GM12878 (cell line): ENCODE measurements at regions not wholly inside any gene's neighbourhood (a gene's known extent, or its start where the extent isn't known, plus 50 kb on each side); places are given as distances from the start of the nearest gene placed in this dataset.
A peak's percentile ranks its signal among the peaks of the same experiment; 100 is the strongest.
"Not testable (repeated sequence)": the region's sequence is repeated elsewhere in the genome, so short reads cannot be mapped to it uniquely, and the experiment has no call there.

Source experiments
- ATAC-seq: fragments of 200-7000 bp; cut with Tn5 transposase; 3 replicates; pipeline ENCODE4 v1.9.1; 2020; ENCODE audit warnings: mild to moderate bottlenecking, moderate library complexity
- BruUV-seq: library from RNA; stranded (reverse); fragments of 400-500 nt; replicated peaks from 2 replicates; lab custom pipeline; 2021; lab: Mats Ljungman, UMichigan
- CTCF ChIA-PET: fragments of 300-600 bp; sonication (Branson Sonifier 250); formaldehyde crosslinking; extraction: SDS; loops from one replicate; lab custom pipeline; 2021; ENCODE audit warnings: inconsistent platforms; lab: Yijun Ruan, JAX
- POLR2A ChIA-PET: fragments of 350-600 bp; formaldehyde crosslinking; extraction: SDS; loops from one replicate; lab custom pipeline; 2021; ENCODE audit warnings: inconsistent platforms; lab: Charles Lee
- RAD21 ChIA-PET: fragments of 300-600 bp; sonication (Branson Sonifier 250); formaldehyde crosslinking; loops from one replicate; lab custom pipeline; 2023; ENCODE audit warnings: antibody characterized with exemption; ENCODE audit not compliant: unreplicated experiment; lab: Charles Lee
- SMC1A ChIA-PET: fragments of 300-600 bp; sonication (Branson Sonifier 250); formaldehyde crosslinking; loops from one replicate; lab custom pipeline; 2023; ENCODE audit not compliant: unreplicated experiment, uncharacterized antibody; lab: Charles Lee
- DNase-seq: peaks from one replicate; pipeline ENCODE4 v3.0.0-alpha.2; 2011; ENCODE audit warnings: low read depth, low spot score
- FAIRE-seq: peaks from 3 replicates; lab custom pipeline; 2011; peaks lifted over from hg19 to GRCh38; lab: Jason Lieb, UNC
- H2AFZ ChIP-seq: 2 replicates; pipeline ENCODE4 v1.6.0; 2011; ENCODE audit warnings: low read depth, low read length, control low read depth; ENCODE audit not compliant: control insufficient read depth
- H3K27ac ChIP-seq: 2 replicates; pipeline ENCODE4 v1.5.1; 2011; ENCODE audit warnings: control low read depth; ENCODE audit not compliant: control insufficient read depth, insufficient read depth
- H3K27me3 ChIP-seq, 2 experiments: replicated peaks in 1 of 2; 2 replicates each; pipeline versions ENCODE4 v1.6.0 to v1.6.1; 2011; ENCODE audit warnings: low read length in 1 of 2; ENCODE audit not compliant: control insufficient read depth in 2 of 2, insufficient read depth in 2 of 2
- H3K36me3 ChIP-seq, 2 experiments: 2 replicates each; pipeline ENCODE4 v1.5.1; 2011; ENCODE audit warnings: low read length in 1 of 2; ENCODE audit not compliant: control insufficient read depth in 2 of 2, insufficient read depth in 2 of 2
- H3K4me1 ChIP-seq: 2 replicates; pipeline ENCODE4 v1.6.1; 2011; ENCODE audit warnings: mild to moderate bottlenecking, low read length, moderate library complexity, mixed read lengths; ENCODE audit not compliant: control insufficient read depth, insufficient read depth
- H3K4me2 ChIP-seq: 2 replicates; pipeline ENCODE4 v1.6.0; 2011; ENCODE audit warnings: control low read depth; ENCODE audit not compliant: control insufficient read depth, insufficient read depth
- H3K4me3 ChIP-seq: fragments of 200-600 bp; sonication (generic); 2 replicates; pipeline ENCODE4 v1.5.1; 2016
- H3K79me2 ChIP-seq: 2 replicates; pipeline ENCODE4 v1.6.0; 2011; ENCODE audit warnings: low read length; ENCODE audit not compliant: control insufficient read depth, insufficient read depth
- H3K9ac ChIP-seq: 2 replicates; pipeline ENCODE4 v1.8.0; 2011; ENCODE audit warnings: low read length, control low read depth, mixed read lengths; ENCODE audit not compliant: control insufficient read depth, insufficient read depth
- H3K9me3 ChIP-seq: replicated peaks from 3 replicates; pipeline ENCODE4 v1.5.1; 2011; ENCODE audit warnings: mild to moderate bottlenecking, low read length; ENCODE audit not compliant: control insufficient read depth, insufficient read depth
- H4K20me1 ChIP-seq: 2 replicates; pipeline ENCODE4 v1.6.0; 2011; ENCODE audit not compliant: control insufficient read depth, insufficient read depth
- BHLHE40 ChIP-seq, 2 experiments: fragments of 450-650 bp in 1 of 2; IDR thresholded peaks; 2 replicates each; pipeline ENCODE4 v1.6.1; 2011 to 2017; ENCODE audit warnings: low read depth in 2 of 2, borderline replicate concordance in 1 of 2, improper control_type of control experiment in 1 of 2, low read length in 1 of 2, mild to moderate bottlenecking in 1 of 2
- CBX5 ChIP-seq: sonication (generic); IDR thresholded peaks from 2 replicates; pipeline ENCODE4 v1.6.1; 2016; ENCODE audit warnings: low read depth, moderate library complexity, mild to moderate bottlenecking, inconsistent platforms
- DPF2 ChIP-seq: fragments of 450-650 bp; IDR thresholded peaks from 2 replicates; pipeline ENCODE4 v1.6.1; 2017; ENCODE audit warnings: mild to moderate bottlenecking
- E2F4 ChIP-seq: IDR thresholded peaks from 2 replicates; pipeline ENCODE4 v1.6.1; 2012; ENCODE audit warnings: low read depth, low read length, improper control_type of control experiment
- EED ChIP-seq: sonication (generic); IDR thresholded peaks from 2 replicates; pipeline ENCODE4 v1.6.1; 2016; ENCODE audit warnings: antibody characterized with exemption, low read depth
- FOS ChIP-seq: IDR thresholded peaks from 3 replicates; pipeline ENCODE4 v1.6.1; 2011; ENCODE audit warnings: borderline replicate concordance; ENCODE audit not compliant: insufficient read length; ENCODE audit errors: extremely low read depth
- IRF4 ChIP-seq: IDR thresholded peaks from 2 replicates; pipeline ENCODE4 v1.6.1; 2011; ENCODE audit warnings: low read depth, low read length
- KLF5 ChIP-seq: fragments of 450-650 bp; IDR thresholded peaks from 2 replicates; pipeline ENCODE4 v1.6.1; 2014; ENCODE audit warnings: mild to moderate bottlenecking; ENCODE audit not compliant: partially characterized antibody
- NR2C2 ChIP-seq: IDR thresholded peaks from 2 replicates; pipeline ENCODE4 v1.6.1; 2011; ENCODE audit warnings: borderline replicate concordance, low read depth; ENCODE audit not compliant: control insufficient read depth, insufficient read length
- PBX3 ChIP-seq: IDR thresholded peaks from 2 replicates; pipeline ENCODE4 v1.6.1; 2011; ENCODE audit warnings: mild to moderate bottlenecking, low read depth, low read length, moderate library complexity; ENCODE audit not compliant: insufficient replicate concordance
- PKNOX1 ChIP-seq: fragments of 450-650 bp; IDR thresholded peaks from 2 replicates; pipeline ENCODE4 v1.6.1; 2016; ENCODE audit warnings: mild to moderate bottlenecking
- RB1 ChIP-seq: fragments of 450-650 bp; formaldehyde crosslinking; IDR thresholded peaks from 2 replicates; pipeline ENCODE4 v1.6.1; 2017; ENCODE audit warnings: mild to moderate bottlenecking, borderline replicate concordance
- SMC3 ChIP-seq: IDR thresholded peaks from 2 replicates; pipeline ENCODE4 v1.6.1; 2011; ENCODE audit warnings: low read length, improper control_type of control experiment, borderline replicate concordance
- SPI1 ChIP-seq: IDR thresholded peaks from 2 replicates; pipeline ENCODE4 v1.6.1; 2011; ENCODE audit warnings: low read depth, mild to moderate bottlenecking, low read length, moderate library complexity, borderline replicate concordance; ENCODE audit not compliant: insufficient read depth
- TAF1 ChIP-seq: IDR thresholded peaks from 2 replicates; pipeline ENCODE4 v1.6.1; 2011; ENCODE audit warnings: mild to moderate bottlenecking, low read depth, low read length, borderline replicate concordance
- YY1 ChIP-seq: IDR thresholded peaks from 2 replicates; pipeline ENCODE4 v1.6.1; 2011; ENCODE audit warnings: low read depth, mild to moderate bottlenecking, low read length
- WGBS: methylation state at CpG from one replicate; pipeline ENCODE4 v1.1.6; 2016; ENCODE audit warnings: low lambda C conversion rate; ENCODE audit not compliant: insufficient replicate concordance, insufficient coverage; ENCODE audit errors: missing lambda C conversion rate; 5-methylcytosine and 5-hydroxymethylcytosine counted together
- in situ Hi-C: fragments of 300-500 bp; cut with MboI; formaldehyde crosslinking; loops from 9 replicates; pipeline ENCODE4 v1.14.3; 2018; ENCODE audit warnings: mixed read lengths
- intact Hi-C: fragments of 100-400 bp; cut with micrococcal nuclease; formaldehyde crosslinking; loops from one replicate; pipeline ENCODE4 v1.14.2; 2022; ENCODE audit not compliant: unreplicated experiment

- no peak for TF ChIP-seq E2F4
- TF ChIP-seq BHLHE40 (IDR thresholded peaks at IDR 0.05; ENCODE audit: borderline replicate concordance in 1 of 2, low read depth in 2 of 2, low read length in 1 of 2), result peak in 1 of 2 experiments; percentile 28; a peak in 1 of 4 replicates
- TF ChIP-seq SMC3, result no peak
- TF ChIP-seq SPI1, result peak; percentile 74; the same call in 1 of the 2 replicates
- no peak for TF ChIP-seq CBX5
- no peak for TF ChIP-seq KLF5
- TF ChIP-seq PBX3, result peak; percentile 37
- no peak for TF ChIP-seq IRF4
- no peak for TF ChIP-seq EED
- TF ChIP-seq DPF2, result no peak
- no peak for TF ChIP-seq NR2C2
- TF ChIP-seq PKNOX1, result peak; percentile 76
- TF ChIP-seq YY1, result no peak
- TF ChIP-seq RB1, result no peak
- TF ChIP-seq FOS, result no peak
- TF ChIP-seq TAF1, result no peak
Measured at GRCh38 chr7:125061776-125062397, 132.3 kb upstream of the POT1 start (continued).

- in situ Hi-C loops, result loop anchor here (5.0 kb wide), 1 partner anchor 611 kb away; no protein-coding TSS in a partner anchor
- CTCF ChIA-PET, result interaction anchor here (0.6 to 2.6 kb wide), 4 partner anchors 257 to 1519 kb away, joined by 3 to 11 read pairs (median 4); no protein-coding TSS in a partner anchor
- not testable (repeated sequence) for BruUV-seq
Measured at GRCh38 chr7:125061083-125061745, 131.6 kb upstream of the POT1 start.

More at GRCh38 chr7:125061083-125061745, 131.6 kb upstream of the POT1 start:
- H3K9me3 ChIP-seq, H3K27me3 ChIP-seq, H3K9ac ChIP-seq, H3K27ac ChIP-seq, H3K4me1 ChIP-seq, H3K4me3 ChIP-seq, ATAC-seq, H3K36me3 ChIP-seq, DNase-seq, FAIRE-seq, H3K79me2 ChIP-seq, H2AFZ ChIP-seq, H4K20me1 ChIP-seq, H3K4me2 ChIP-seq: not testable (repeated sequence)
- ChIA-PET RAD21 (interaction anchor here (1.2 to 2.3 kb wide), 4 partner anchors 257 to 1627 kb away, joined by 3 to 11 read pairs (median 4); no protein-coding TSS in a partner anchor), SMC1A (interaction anchor here (0.9 to 1.8 kb wide), 4 partner anchors 604 to 681 kb away, joined by 3 to 6 read pairs (median 4); no protein-coding TSS in a partner anchor), POLR2A (interaction anchor here (0.7 kb wide), 1 partner anchor 186 kb away, joined by 3 read pairs; no protein-coding TSS in a partner anchor)
- intact Hi-C loops, result loop anchor here (2.0 kb wide), 2 partner anchors 256 to 610 kb away; no protein-coding TSS in a partner anchor
- WGBS, result 53% methylated on average over 6 of the region's 6 CpGs
